HCT116 (cell line): ENCODE measurements at regions not wholly inside any gene's neighbourhood (a gene's known extent, or its start where the extent isn't known, plus 50 kb on each side); places are given as distances from the start of the nearest gene placed in this dataset.
"Not testable (repeated sequence)": the region's sequence is repeated elsewhere in the genome, so short reads cannot be mapped to it uniquely, and the experiment has no call there.

Experiments
- ATAC-seq: fragments of 200-7000 bp; cut with Tn5 transposase; 2 replicates; pipeline ENCODE4 v1.9.1; 2020; ENCODE audit warnings: mild to moderate bottlenecking, moderate library complexity
- BruUV-seq: library from RNA; stranded (reverse); fragments of 400-500 nt; replicated peaks from 2 replicates; lab custom pipeline; 2021; lab: Mats Ljungman, UMichigan
- CTCF ChIA-PET: fragments of 300-600 bp; sonication (Branson Sonifier 250); formaldehyde crosslinking; loops from one replicate; lab custom pipeline; 2021; ENCODE audit warnings: antibody characterized with exemption; lab: Charles Lee
- POLR2A ChIA-PET: fragments of 300-600, 350-600 bp; sonication (Branson Sonifier 250); formaldehyde crosslinking; loops from one replicate; lab custom pipeline; 2021; ENCODE audit warnings: antibody characterized with exemption; lab: Charles Lee
- RAD21 ChIA-PET, 2 experiments: fragments of 300-600 bp; sonication (Branson Sonifier 250); formaldehyde crosslinking; loops; one replicate each; lab custom pipeline; 2023; ENCODE audit warnings: low total read pairs in 2 of 2; ENCODE audit not compliant: uncharacterized antibody in 2 of 2, unreplicated experiment in 2 of 2, low non-redundant PET in 1 of 2; lab: Charles Lee
- DNase-seq: peaks from one replicate; pipeline ENCODE4 v3.0.0-alpha.2; 2010; ENCODE audit warnings: low read depth, low spot score
- H2AFZ ChIP-seq: fragments of 200-600 bp; shearing (Covaris generic), sonication (generic); 2 replicates; pipeline ENCODE4 v1.6.1; 2017; ENCODE audit warnings: low read depth, mixed run types, mixed read lengths, antibody characterized with exemption, low read length; ENCODE audit not compliant: poor library complexity, severe bottlenecking
- H3K27ac ChIP-seq: 2 replicates; pipeline ENCODE4 v1.5.1; 2012; ENCODE audit warnings: low read depth, low read length
- H3K27me3 ChIP-seq: fragments of 200-600 bp; sonication (generic); 2 replicates; pipeline ENCODE4 v1.6.1; 2016; ENCODE audit warnings: mixed run types, low read length, mixed read lengths; ENCODE audit not compliant: insufficient read depth
- H3K36me3 ChIP-seq, 2 experiments: fragments of 200-500 bp in 1 of 2; fragments of 200-600 bp in 1 of 2; sonication (Bioruptor generic) in 1 of 2; sonication (generic) in 1 of 2; 2 replicates each; pipeline versions ENCODE4 v1.5.1 to v1.6.1; 2014 to 2016; ENCODE audit warnings: low read length in 2 of 2, inconsistent platforms in 1 of 2, mixed read lengths in 1 of 2, mixed run types in 1 of 2; ENCODE audit not compliant: insufficient read depth in 2 of 2, control insufficient read depth in 1 of 2
- H3K4me1 ChIP-seq, 2 experiments: fragments of 200-600 bp in 1 of 2; sonication (generic) in 1 of 2; 2 replicates each; pipeline versions ENCODE4 v1.5.1 to v1.6.1; 2012 to 2017; ENCODE audit warnings: low read length in 2 of 2, inconsistent platforms in 1 of 2, mild to moderate bottlenecking in 1 of 2, mixed read lengths in 1 of 2, mixed run types in 1 of 2, moderate library complexity in 1 of 2; ENCODE audit not compliant: insufficient read depth in 2 of 2, control insufficient read depth in 1 of 2
- H3K4me2 ChIP-seq: fragments of 200-600 bp; sonication (generic); 2 replicates; pipeline ENCODE4 v1.6.1; 2017; ENCODE audit warnings: mixed run types, low read length, mixed read lengths
- H3K4me3 ChIP-seq, 2 experiments: fragments of 200-600 bp in 1 of 2; sonication (generic) in 1 of 2; replicated peaks in 1 of 2; 2 replicates each; pipeline ENCODE4 v1.5.1; 2011 to 2016; ENCODE audit warnings: low read length in 2 of 2, control low read depth in 1 of 2, low read depth in 1 of 2, mild to moderate bottlenecking in 1 of 2, mixed read lengths in 1 of 2, mixed run types in 1 of 2
- H3K79me2 ChIP-seq: fragments of 200-600 bp; sonication (generic); 2 replicates; pipeline ENCODE4 v1.6.1; 2017; ENCODE audit warnings: mild to moderate bottlenecking, mixed run types, low read length, moderate library complexity, mixed read lengths; ENCODE audit not compliant: insufficient read depth
- H3K9ac ChIP-seq: fragments of 200-600 bp; sonication (generic); 2 replicates; pipeline ENCODE4 v1.6.1; 2016; ENCODE audit warnings: low read length, mixed read lengths
- H3K9me2 ChIP-seq: fragments of 200-600 bp; sonication (generic), shearing (Covaris generic); 2 replicates; pipeline ENCODE4 v1.6.1; 2017; ENCODE audit warnings: mixed run types, mild to moderate bottlenecking, moderate library complexity; ENCODE audit not compliant: insufficient read depth
- H3K9me3 ChIP-seq, 2 experiments: fragments of 200-500 bp in 1 of 2; fragments of 200-600 bp in 1 of 2; sonication (Bioruptor generic) in 1 of 2; sonication (generic) in 1 of 2; 2 replicates each; pipeline ENCODE4 v1.6.1; 2014 to 2017; ENCODE audit warnings: low read length in 2 of 2, mixed read lengths in 2 of 2, inconsistent platforms in 1 of 2, low read depth in 1 of 2, mild to moderate bottlenecking in 1 of 2, mixed run types in 1 of 2, moderate library complexity in 1 of 2; ENCODE audit not compliant: control insufficient read depth in 1 of 2, insufficient read depth in 1 of 2
- H4K20me1 ChIP-seq: fragments of 200-600 bp; sonication (generic), shearing (Covaris generic); 2 replicates; pipeline ENCODE4 v1.6.1; 2017; ENCODE audit warnings: mixed run types, mild to moderate bottlenecking, moderate library complexity; ENCODE audit not compliant: insufficient read depth
- CBX3 ChIP-seq: IDR thresholded peaks from 2 replicates; pipeline ENCODE4 v1.6.1; 2012; ENCODE audit warnings: low read depth
- EGR1 ChIP-seq: IDR thresholded peaks from 2 replicates; pipeline ENCODE4 v1.6.1; 2012; ENCODE audit warnings: low read depth
- EZH2phosphoT487 ChIP-seq: fragments of 200-600 bp; IDR thresholded peaks from 2 replicates; pipeline ENCODE4 v1.6.1; 2018; ENCODE audit warnings: antibody characterized with exemption, borderline replicate concordance
- FOSL1 ChIP-seq: IDR thresholded peaks from 2 replicates; pipeline ENCODE4 v1.6.1; 2012; ENCODE audit warnings: low read depth
- POLR2A ChIP-seq: IDR thresholded peaks from 2 replicates; pipeline ENCODE4 v1.7.0; 2011; ENCODE audit warnings: borderline replicate concordance; ENCODE audit not compliant: insufficient read depth, insufficient read length; ENCODE audit errors: extremely low read depth
- POLR2AphosphoS5 ChIP-seq: IDR thresholded peaks from 2 replicates; pipeline ENCODE4 v1.6.1; 2011; ENCODE audit warnings: mild to moderate bottlenecking, low read depth, low read length, moderate library complexity
- RAD21 ChIP-seq: IDR thresholded peaks from 2 replicates; pipeline ENCODE4 v1.6.1; 2012; ENCODE audit warnings: low read depth, mild to moderate bottlenecking
- SRF ChIP-seq: IDR thresholded peaks from 2 replicates; pipeline ENCODE4 v1.6.1; 2012; ENCODE audit warnings: low read depth
- TCF7L2 ChIP-seq: IDR thresholded peaks from 2 replicates; pipeline ENCODE4 v1.7.0; 2011; ENCODE audit warnings: borderline replicate concordance, inconsistent platforms; ENCODE audit not compliant: insufficient read depth, insufficient read length; ENCODE audit errors: extremely low read depth
- ZFX ChIP-seq: fragments of 450-650 bp; IDR thresholded peaks from 2 replicates; pipeline ENCODE4 v1.6.1; 2017
- intact Hi-C: fragments of 100-400 bp; cut with micrococcal nuclease; formaldehyde crosslinking; loops from 2 replicates; pipeline ENCODE4 v1.10.0; 2022
- TF ChIP-seq, protein P1 (sequence below): IDR thresholded peaks from 2 replicates; pipeline ENCODE4 v1.6.1; 2012
- TF ChIP-seq, protein P2 (sequence below), 3 experiments: fragments of 200-600 bp in 1 of 3; sonication (generic) in 1 of 3; IDR thresholded peaks in 2 of 3; conservative IDR thresholded peaks in 1 of 3; 2 replicates each; pipeline ENCODE4 v1.5.1; 2012 to 2017; ENCODE audit warnings: low read depth in 2 of 3, low read length in 2 of 3, antibody characterized with exemption in 1 of 3, borderline replicate concordance in 1 of 3, control low read depth in 1 of 3, mild to moderate bottlenecking in 1 of 3, mixed read lengths in 1 of 3, mixed run types in 1 of 3, moderate library complexity in 1 of 3; ENCODE audit not compliant: insufficient read depth in 1 of 3

DNA sequence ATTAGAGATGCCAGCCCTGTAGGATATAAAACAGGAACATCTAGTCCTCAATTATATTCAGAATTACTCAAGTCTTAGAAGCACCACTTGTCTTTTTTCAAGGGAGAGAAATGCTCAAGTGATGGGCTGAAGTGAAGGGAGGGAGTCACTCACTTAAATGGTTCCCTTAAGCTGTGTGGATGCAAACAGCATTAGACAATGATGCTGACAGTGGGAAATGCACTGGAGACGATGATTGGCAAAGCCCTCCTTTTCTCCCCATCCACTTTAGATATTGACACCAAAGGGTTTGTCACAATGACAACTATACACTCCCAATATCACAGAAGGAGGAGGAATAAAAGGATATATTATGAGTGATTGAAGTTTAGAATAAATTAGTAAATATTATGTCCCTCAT, 491.4 kb upstream of the SMIM31 start:
- H3K79me2 ChIP-seq, H2AFZ ChIP-seq, H3K27ac ChIP-seq, H3K9me3 ChIP-seq, ATAC-seq, CTCF ChIA-PET, H4K20me1 ChIP-seq, H3K36me3 ChIP-seq, H3K4me1 ChIP-seq, H3K4me3 ChIP-seq, H3K9ac ChIP-seq, BruUV-seq, DNase-seq, intact Hi-C loops, H3K9me2 ChIP-seq, H3K4me2 ChIP-seq, POLR2A ChIA-PET, H3K27me3 ChIP-seq, RAD21 ChIA-PET: not testable (repeated sequence)

DNA sequence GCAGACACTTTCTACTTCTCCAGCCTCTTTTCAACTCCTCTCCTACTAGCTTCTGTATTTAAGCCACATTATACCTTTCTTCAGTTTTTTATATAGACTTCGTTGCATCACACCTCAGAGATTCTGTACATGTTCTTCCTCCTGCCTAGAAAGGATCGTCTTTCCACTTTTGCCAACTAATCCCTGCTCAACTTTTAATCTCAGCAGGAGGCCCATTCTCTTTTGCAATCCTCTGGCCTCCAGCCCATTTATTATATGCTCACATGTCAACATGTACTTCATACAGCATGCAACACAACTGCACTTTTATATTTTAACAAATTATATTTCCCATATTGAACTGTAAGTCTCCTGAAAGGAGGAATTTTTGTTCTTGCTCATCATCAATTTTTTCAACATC, 476.5 kb upstream of the SMIM31 start:
- DNase-seq, POLR2A ChIA-PET: not testable (repeated sequence)

DNA sequence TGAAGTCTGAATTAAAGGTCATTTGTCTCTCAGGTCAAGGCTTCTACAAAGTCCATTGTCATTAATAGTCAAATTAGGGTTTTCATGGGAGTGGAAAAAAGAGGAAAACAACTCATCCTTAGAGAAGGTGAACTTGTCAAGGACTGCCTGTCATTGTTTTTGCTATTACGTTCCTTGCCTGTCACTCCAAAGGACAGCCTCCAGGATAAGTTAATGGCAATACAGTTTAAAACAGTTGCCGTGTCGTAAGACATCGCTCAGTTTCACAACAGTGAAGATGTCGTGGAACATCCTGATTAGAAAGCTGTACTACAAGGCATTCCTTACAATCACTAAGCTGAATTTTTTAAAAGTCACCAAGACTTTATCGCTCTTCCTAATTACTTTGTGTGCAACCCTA, 466.8 kb upstream of the SMIM31 start:
- no peak for ATAC-seq
- CTCF ChIA-PET, result no interaction called here
- no TSS peak for BruUV-seq

More for the DNA sequence above, 476.5 kb upstream of the SMIM31 start:
- H3K4me1 ChIP-seq, H3K4me2 ChIP-seq, H2AFZ ChIP-seq, H3K36me3 ChIP-seq, H3K27me3 ChIP-seq, intact Hi-C loops, H3K79me2 ChIP-seq, H3K9ac ChIP-seq, CTCF ChIA-PET, H4K20me1 ChIP-seq, H3K9me2 ChIP-seq, H3K4me3 ChIP-seq, H3K9me3 ChIP-seq, ATAC-seq, BruUV-seq, RAD21 ChIA-PET, H3K27ac ChIP-seq: not testable (repeated sequence)

More for the DNA sequence above, 466.8 kb upstream of the SMIM31 start:
- intact Hi-C loops, result no loop called here
- TF ChIP-seq ZFX (no peak), CBX3 (no peak), SRF (no peak), TCF7L2 (no peak), RAD21 (no peak), FOSL1 (no peak), EZH2phosphoT487 (no peak), POLR2A (no peak), EGR1 (no peak), POLR2AphosphoS5 (no peak)
- TF ChIP-seq, protein P1, sequence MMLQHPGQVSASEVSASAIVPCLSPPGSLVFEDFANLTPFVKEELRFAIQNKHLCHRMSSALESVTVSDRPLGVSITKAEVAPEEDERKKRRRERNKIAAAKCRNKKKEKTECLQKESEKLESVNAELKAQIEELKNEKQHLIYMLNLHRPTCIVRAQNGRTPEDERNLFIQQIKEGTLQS, result no peak
- TF ChIP-seq, protein P2, sequence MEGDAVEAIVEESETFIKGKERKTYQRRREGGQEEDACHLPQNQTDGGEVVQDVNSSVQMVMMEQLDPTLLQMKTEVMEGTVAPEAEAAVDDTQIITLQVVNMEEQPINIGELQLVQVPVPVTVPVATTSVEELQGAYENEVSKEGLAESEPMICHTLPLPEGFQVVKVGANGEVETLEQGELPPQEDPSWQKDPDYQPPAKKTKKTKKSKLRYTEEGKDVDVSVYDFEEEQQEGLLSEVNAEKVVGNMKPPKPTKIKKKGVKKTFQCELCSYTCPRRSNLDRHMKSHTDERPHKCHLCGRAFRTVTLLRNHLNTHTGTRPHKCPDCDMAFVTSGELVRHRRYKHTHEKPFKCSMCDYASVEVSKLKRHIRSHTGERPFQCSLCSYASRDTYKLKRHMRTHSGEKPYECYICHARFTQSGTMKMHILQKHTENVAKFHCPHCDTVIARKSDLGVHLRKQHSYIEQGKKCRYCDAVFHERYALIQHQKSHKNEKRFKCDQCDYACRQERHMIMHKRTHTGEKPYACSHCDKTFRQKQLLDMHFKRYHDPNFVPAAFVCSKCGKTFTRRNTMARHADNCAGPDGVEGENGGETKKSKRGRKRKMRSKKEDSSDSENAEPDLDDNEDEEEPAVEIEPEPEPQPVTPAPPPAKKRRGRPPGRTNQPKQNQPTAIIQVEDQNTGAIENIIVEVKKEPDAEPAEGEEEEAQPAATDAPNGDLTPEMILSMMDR (IDR thresholded peaks at IDR 0.05 in 2 of 3, conservative IDR thresholded peaks at IDR 0.05 in 1 of 3; ENCODE audit: borderline replicate concordance in 1 of 3, insufficient read depth in 1 of 3, low read depth in 2 of 3, low read length in 2 of 3), result no peak
- H3K9me3 ChIP-seq, result no peaks in the 10 kb centered on the region
- H3K27ac ChIP-seq, result no peak overlapping the region
- ChIA-PET RAD21 (no interaction called here), POLR2A (no interaction called here)
- no peaks in the 10 kb centered on the region for H3K27me3 ChIP-seq
- H3K9ac ChIP-seq, result no peak overlapping the region
- H4K20me1 ChIP-seq, result no peaks in the 10 kb centered on the region; the same call in 1 of the 2 replicates
- H3K36me3 ChIP-seq, result no peaks in the 10 kb centered on the region
- DNase-seq, result no peak
- no peak overlapping the region for H3K4me3 ChIP-seq
- no peak overlapping the region for H3K4me2 ChIP-seq
- no peaks in the 10 kb centered on the region for H3K79me2 ChIP-seq
- H3K9me2 ChIP-seq, result no peaks in the 10 kb centered on the region; the same call in 1 of the 2 replicates
- no peaks in the 10 kb centered on the region for H3K4me1 ChIP-seq
- H2AFZ ChIP-seq, result no peak overlapping the region
